HEK293 (cell line): ENCODE measurements at regions not wholly inside any gene's neighbourhood (a gene's known extent, or its start where the extent isn't known, plus 50 kb on each side); places are given as distances from the start of the nearest gene placed in this dataset.

Experiments used
- BCL11A ChIP-seq: fragments of 450-650 bp; formaldehyde crosslinking; IDR thresholded peaks from 2 replicates; pipeline ENCODE4 v1.5.1; 2016; ENCODE audit warnings: low read depth, missing biosample characterization, missing genetic modification characterization
- CTCF ChIP-seq: fragments of 450-650 bp; formaldehyde crosslinking; IDR thresholded peaks from 2 replicates; pipeline ENCODE4 v1.5.1; 2016; ENCODE audit warnings: missing biosample characterization, missing genetic modification characterization
- KLF16 ChIP-seq: fragments of 450-650 bp; formaldehyde crosslinking; IDR thresholded peaks from 2 replicates; pipeline ENCODE4 v1.5.1; 2017; ENCODE audit warnings: missing biosample characterization, missing genetic modification characterization
- PBX3 ChIP-seq: sonication (generic); formaldehyde crosslinking; IDR thresholded peaks from 2 replicates; pipeline ENCODE4 v1.8.1; 2022; ENCODE audit warnings: mild to moderate bottlenecking, moderate library complexity, missing genetic modification reagents
- RBAK ChIP-seq: fragments of 450-650 bp; formaldehyde crosslinking; IDR thresholded peaks from 2 replicates; pipeline ENCODE4 v1.5.1; 2016; ENCODE audit warnings: missing biosample characterization, missing genetic modification characterization
- TSHZ1 ChIP-seq: fragments of 450-650 bp; formaldehyde crosslinking; IDR thresholded peaks from 2 replicates; pipeline ENCODE4 v1.5.1; 2016; ENCODE audit warnings: missing biosample characterization, missing genetic modification characterization, borderline replicate concordance
- YY1 ChIP-seq: fragments of 450-650 bp; formaldehyde crosslinking; IDR thresholded peaks from 2 replicates; pipeline ENCODE4 v1.5.1; 2018; ENCODE audit warnings: missing biosample characterization, missing genetic modification characterization

- TF ChIP-seq BCL11A (tag by site-specific recombination), result no peak
- no peak for TF ChIP-seq CTCF (tag by site-specific recombination)
- TF ChIP-seq RBAK (tag by site-specific recombination), result no peak
- TF ChIP-seq PBX3 (CRISPR knock-in tag), result no peak
- TF ChIP-seq TSHZ1 (tag by site-specific recombination), result no peak
- TF ChIP-seq KLF16 (tag by site-specific recombination), result no peak
- TF ChIP-seq YY1, result no peak
Measured at GRCh38 chr2:44833171-44834069, 108.1 kb upstream of the SIX3 start.
